Endothelial cell of umbilical vein (primary cell): ENCODE measurements at regions not wholly inside any gene's neighbourhood (a gene's known extent, or its start where the extent isn't known, plus 50 kb on each side); places are given as distances from the start of the nearest gene placed in this dataset.

Experiments used
- BruUV-seq: library from RNA; stranded (reverse); fragments of 400-500 nt; replicated peaks from 2 replicates; lab custom pipeline; 2021; lab: Mats Ljungman, UMichigan
- CTCF ChIA-PET: fragments of 300-600, 350-600 bp; sonication (Branson Sonifier 250); formaldehyde crosslinking; loops from one replicate; lab custom pipeline; 2021; ENCODE audit warnings: antibody characterized with exemption, inconsistent platforms; lab: Charles Lee
- POLR2A ChIA-PET: fragments of 300-600, 350-600 bp; sonication (Branson Sonifier 250); formaldehyde crosslinking; loops from one replicate; lab custom pipeline; 2021; ENCODE audit warnings: antibody characterized with exemption, inconsistent platforms; lab: Charles Lee
- DNase-seq: peaks from one replicate; pipeline ENCODE4 v3.0.0-alpha.2; 2011; ENCODE audit warnings: low read depth, low spot score
- FAIRE-seq: peaks from 2 replicates; lab custom pipeline; 2011; peaks lifted over from hg19 to GRCh38; lab: Jason Lieb, UNC
- H2AFZ ChIP-seq: 2 replicates; pipeline ENCODE4 v1.6.0; 2012; ENCODE audit warnings: low read depth, low read length, control low read depth, inconsistent platforms
- H3K27ac ChIP-seq: 2 replicates; pipeline ENCODE4 v1.5.1; 2011; ENCODE audit warnings: low read depth, mild to moderate bottlenecking, control low read depth, low read length, moderate library complexity; ENCODE audit not compliant: insufficient read depth
- H3K27me3 ChIP-seq, 2 experiments: 2 replicates each; pipeline versions ENCODE4 v1.6.0 to v1.6.1; 2011; ENCODE audit warnings: low read length in 2 of 2, mixed read lengths in 1 of 2; ENCODE audit not compliant: control insufficient read depth in 2 of 2, insufficient read depth in 2 of 2
- H3K36me3 ChIP-seq, 2 experiments: 2 replicates in 1 of 2; 3 replicates in 1 of 2; pipeline ENCODE4 v1.5.1; 2011; ENCODE audit warnings: low read length in 2 of 2, mild to moderate bottlenecking in 1 of 2, moderate library complexity in 1 of 2; ENCODE audit not compliant: control insufficient read depth in 2 of 2, insufficient read depth in 2 of 2; ENCODE audit errors: extremely low read depth in 1 of 2
- H3K4me1 ChIP-seq: 3 replicates; pipeline ENCODE4 v1.5.1; 2011; ENCODE audit warnings: mild to moderate bottlenecking, low read length; ENCODE audit not compliant: control insufficient read depth, insufficient read depth; ENCODE audit errors: extremely low read depth
- H3K4me2 ChIP-seq: 2 replicates; pipeline ENCODE4 v1.6.1; 2011; ENCODE audit warnings: low read length, control low read depth, mixed read lengths; ENCODE audit not compliant: insufficient read depth
- H3K4me3 ChIP-seq, 3 experiments: fragments of 200-600 bp in 1 of 3; sonication (generic), shearing (Covaris generic) in 1 of 3; replicated peaks in 1 of 3; 2 replicates each; pipeline ENCODE4 v1.5.1; 2011 to 2016; ENCODE audit warnings: control low read depth in 3 of 3, low read length in 3 of 3, mild to moderate bottlenecking in 2 of 3, inconsistent platforms in 1 of 3, low read depth in 1 of 3, moderate library complexity in 1 of 3; ENCODE audit not compliant: insufficient read depth in 1 of 3
- H3K79me2 ChIP-seq: 2 replicates; pipeline ENCODE4 v1.6.0; 2012; ENCODE audit warnings: low read length, inconsistent platforms; ENCODE audit not compliant: control insufficient read depth, insufficient read depth
- H3K9ac ChIP-seq: replicated peaks from 2 replicates; pipeline ENCODE3; 2011; ENCODE audit warnings: low read length, control low read depth; ENCODE audit not compliant: insufficient read depth; ENCODE audit errors: extremely low read depth
- H3K9me1 ChIP-seq: replicated peaks from 3 replicates; pipeline ENCODE4 v1.6.0; 2011; ENCODE audit warnings: mild to moderate bottlenecking, low read length; ENCODE audit not compliant: control insufficient read depth, insufficient read depth; ENCODE audit errors: extremely low read depth
- H3K9me3 ChIP-seq: replicated peaks from 2 replicates; pipeline ENCODE4 v1.5.1; 2012; ENCODE audit warnings: low read length, inconsistent platforms; ENCODE audit not compliant: control insufficient read depth, insufficient read depth
- H4K20me1 ChIP-seq: replicated peaks from 2 replicates; pipeline ENCODE3; 2011; ENCODE audit warnings: mild to moderate bottlenecking, low read length; ENCODE audit not compliant: control insufficient read depth, insufficient read depth; ENCODE audit errors: extremely low read depth
- CTCF ChIP-seq, 2 donors: IDR thresholded peaks; 1 replicate in 1 of 2; 2 replicates in 1 of 2; pipeline ENCODE4 v1.5.1; 2011; ENCODE audit warnings: low read length in 2 of 2, mild to moderate bottlenecking in 2 of 2, moderate library complexity in 2 of 2, control low read depth in 1 of 2, inconsistent platforms in 1 of 2, low read depth in 1 of 2; ENCODE audit not compliant: insufficient read depth in 1 of 2; ENCODE audit errors: extremely low read depth in 1 of 2
- EZH2 ChIP-seq: IDR thresholded peaks from 2 replicates; pipeline ENCODE4 v1.6.1; 2012; ENCODE audit warnings: borderline replicate concordance, low read depth, mild to moderate bottlenecking, moderate library complexity, low read length, inconsistent platforms; ENCODE audit not compliant: severe bottlenecking
- FOS ChIP-seq: IDR thresholded peaks from 2 replicates; pipeline ENCODE4 v1.6.1; 2011; ENCODE audit warnings: mild to moderate bottlenecking, low read length, moderate library complexity, borderline replicate concordance; ENCODE audit not compliant: insufficient read depth
- GATA2 ChIP-seq: IDR thresholded peaks from 2 replicates; pipeline ENCODE4 v1.7.0; 2011; ENCODE audit warnings: low read depth, mild to moderate bottlenecking, moderate library complexity, mixed read lengths, low read length; ENCODE audit not compliant: insufficient read length, insufficient read depth
- JUN ChIP-seq: IDR thresholded peaks from 2 replicates; pipeline ENCODE4 v1.6.1; 2011; ENCODE audit warnings: borderline replicate concordance, low read depth; ENCODE audit not compliant: insufficient read length, insufficient read depth
- MAX ChIP-seq: IDR thresholded peaks from 2 replicates; pipeline ENCODE4 v1.6.1; 2011; ENCODE audit not compliant: insufficient read depth, insufficient read length
- MYC ChIP-seq: IDR thresholded peaks from one replicate; pipeline ENCODE4 v1.6.1; 2011; ENCODE audit warnings: mild to moderate bottlenecking, low read depth, low read length
- POLR2A ChIP-seq: IDR thresholded peaks from 2 replicates; pipeline ENCODE4 v1.6.1; 2012; ENCODE audit warnings: low read depth, mild to moderate bottlenecking, control low read depth, low read length
- POLR2AphosphoS5 ChIP-seq: IDR thresholded peaks from 2 replicates; pipeline ENCODE4 v1.6.1; 2012; ENCODE audit warnings: low read depth, mild to moderate bottlenecking, control low read depth, low read length, moderate library complexity; ENCODE audit not compliant: insufficient read depth
- dilution Hi-C: fragments of 300-500 bp; cut with MboI; formaldehyde crosslinking; loops from one replicate; pipeline ENCODE4 v1.15.0; 2019; ENCODE audit warnings: low sequenced_read_pairs; ENCODE audit not compliant: extremely low pct_ligation_motif_present
- intact Hi-C: fragments of 100-400 bp; cut with micrococcal nuclease; formaldehyde crosslinking; loops from one replicate; pipeline ENCODE4 v1.10.0; 2022

GRCh38 chr16:85562093-85562786, 50.9 kb upstream of the GSE1 start:
- H3K4me1 ChIP-seq: peaks cover 14% of the 10 kb centered on the region
- no peak overlapping the region for H2AFZ ChIP-seq
- H3K27ac ChIP-seq: no peak overlapping the region
- CTCF ChIA-PET: interaction anchor here (1.4 kb wide), 1 partner anchor 141 kb away, joined by 20 read pairs; no protein-coding TSS in a partner anchor
- no peaks in the 10 kb centered on the region for H3K36me3 ChIP-seq
- no peaks in the 10 kb centered on the region for H3K79me2 ChIP-seq
- dilution Hi-C loops: no loop called here
- H3K27me3 ChIP-seq: no peaks in the 10 kb centered on the region
- no peaks in the 10 kb centered on the region for H3K9me1 ChIP-seq
- H4K20me1 ChIP-seq: peaks cover 3% of the 10 kb centered on the region
- no peaks in the 10 kb centered on the region for H3K9me3 ChIP-seq
- POLR2A ChIA-PET: no interaction called here
- intact Hi-C loops: no loop called here
- no TSS peak for BruUV-seq
- FAIRE-seq (no peak), DNase-seq (no peak)
- TF ChIP-seq GATA2 (no peak), MYC (no peak), CTCF (IDR thresholded peaks at IDR 0.05; ENCODE audit: extremely low read depth in 1 of 2, insufficient read depth in 1 of 2, low read depth in 1 of 2, low read length in 2 of 2) (no peak), POLR2AphosphoS5 (no peak)
- H3K4me2 ChIP-seq: no peak overlapping the region
- no peak overlapping the region for H3K4me3 ChIP-seq
- H3K9ac ChIP-seq: no peak overlapping the region

GRCh38 chr16:85563034-85563433, 50.1 kb upstream of the GSE1 start:
- Histone ChIP-seq H3K9me3 (no peaks in the 10 kb centered on the region), H3K9me1 (no peaks in the 10 kb centered on the region), H3K27me3 (no peaks in the 10 kb centered on the region), H3K36me3 (no peaks in the 10 kb centered on the region), H3K27ac (no peak overlapping the region), H2AFZ (no peak overlapping the region), H3K4me3 (no peak overlapping the region), H3K79me2 (no peaks in the 10 kb centered on the region), H3K4me1 (peaks cover 14% of the 10 kb centered on the region), H3K4me2 (no peak overlapping the region), H3K9ac (no peak overlapping the region), H4K20me1 (peaks cover 3% of the 10 kb centered on the region)
- FAIRE-seq (peak; percentile 4), DNase-seq (no peak)
- CTCF ChIA-PET: interaction anchor here (0.6 to 2.2 kb wide), 17 partner anchors 10 to 310 kb away, joined by 3 to 30 read pairs (median 4); no protein-coding TSS in a partner anchor
- no TSS peak for BruUV-seq
- intact Hi-C loops (loop anchor here (1.0 kb wide), 3 partner anchors 8 to 143 kb away; no protein-coding TSS in a partner anchor), dilution Hi-C loops (no loop called here)
- POLR2A ChIA-PET: no interaction called here
- TF ChIP-seq MYC: no peak
- TF ChIP-seq CTCF (IDR thresholded peaks at IDR 0.05; ENCODE audit: extremely low read depth in 1 of 2, insufficient read depth in 1 of 2, low read depth in 1 of 2, low read length in 2 of 2): no peak
- TF ChIP-seq POLR2AphosphoS5: no peak
- TF ChIP-seq GATA2: no peak
- TF ChIP-seq FOS: no peak
- TF ChIP-seq POLR2A: no peak
- no peak for TF ChIP-seq MAX
- TF ChIP-seq JUN: no peak
- no peak for TF ChIP-seq EZH2
